H1 (cell line): ENCODE measurements at regions not wholly inside any gene's neighbourhood (a gene's known extent, or its start where the extent isn't known, plus 50 kb on each side); places are given as distances from the start of the nearest gene placed in this dataset.

Experiments
- CTCF ChIA-PET: fragments of 300-600 bp; sonication (Branson Sonifier 250); formaldehyde crosslinking; loops from one replicate; lab custom pipeline; 2021; ENCODE audit not compliant: partially characterized antibody; lab: Charles Lee
- POLR2A ChIA-PET: fragments of 300-600 bp; sonication (Branson Sonifier 250); formaldehyde crosslinking; loops from one replicate; lab custom pipeline; 2021; ENCODE audit warnings: inconsistent platforms; ENCODE audit not compliant: partially characterized antibody; lab: Charles Lee
- DNase-seq, 2 experiments: peaks; one replicate each; pipeline versions ENCODE4 v3.0.0 to v3.0.0-alpha.2; 2010 to 2022; ENCODE audit warnings: low spot score in 2 of 2, low read depth in 1 of 2, mixed read lengths in 1 of 2
- FAIRE-seq: peaks from 2 replicates; lab custom pipeline; 2011; peaks lifted over from hg19 to GRCh38; lab: Jason Lieb, UNC
- H2AFZ ChIP-seq: 2 replicates; pipeline ENCODE4 v1.8.1; 2012; ENCODE audit warnings: low read length, inconsistent platforms
- H2AK5ac ChIP-seq: 2 replicates; pipeline ENCODE4 v1.6.1; 2013; ENCODE audit warnings: low read depth, low read length
- H2BK120ac ChIP-seq: replicated peaks from 2 replicates; pipeline ENCODE3; 2013; ENCODE audit warnings: low read depth, low read length, inconsistent platforms
- H2BK12ac ChIP-seq: 2 replicates; pipeline ENCODE4 v1.6.1; 2013; ENCODE audit warnings: low read depth, low read length
- H2BK15ac ChIP-seq: 2 replicates; pipeline ENCODE4 v1.6.1; 2013; ENCODE audit warnings: low read length
- H2BK20ac ChIP-seq: 2 replicates; pipeline ENCODE4 v1.6.1; 2013; ENCODE audit warnings: low read length
- H2BK5ac ChIP-seq: 2 replicates; pipeline ENCODE4 v1.6.1; 2013; ENCODE audit warnings: low read depth, low read length
- H3K14ac ChIP-seq: 2 replicates; pipeline ENCODE4 v1.6.1; 2013; ENCODE audit warnings: inconsistent platforms; ENCODE audit not compliant: insufficient read length
- H3K18ac ChIP-seq: 2 replicates; pipeline ENCODE4 v1.6.1; 2013; ENCODE audit warnings: low read length; ENCODE audit errors: extremely low read depth
- H3K23ac ChIP-seq: 2 replicates; pipeline ENCODE4 v1.6.1; 2013; ENCODE audit warnings: inconsistent platforms; ENCODE audit not compliant: insufficient read length
- H3K23me2 ChIP-seq: 2 replicates; pipeline ENCODE4 v1.6.1; 2013; ENCODE audit warnings: low read depth, low read length
- H3K27ac ChIP-seq: 2 replicates; pipeline ENCODE4 v1.6.1; 2011; ENCODE audit warnings: low read depth, low read length, inconsistent platforms
- H3K27me3 ChIP-seq, 4 experiments: replicated peaks in 1 of 4; 1 replicate in 1 of 4; 2 replicates in 3 of 4; pipeline versions ENCODE4 v1.6.1 to v1.8.1; 2011 to 2013; ENCODE audit warnings: low read length in 3 of 4, mild to moderate bottlenecking in 3 of 4, inconsistent platforms in 2 of 4, mixed read lengths in 2 of 4, moderate library complexity in 1 of 4; ENCODE audit not compliant: control insufficient read depth in 3 of 4, insufficient read depth in 3 of 4; ENCODE audit errors: extremely low read depth in 1 of 4
- H3K36me3 ChIP-seq, 4 experiments: 2 replicates each; pipeline versions ENCODE4 v1.6.1 to v1.8.1; 2011 to 2013; ENCODE audit warnings: mild to moderate bottlenecking in 4 of 4, low read length in 3 of 4, moderate library complexity in 2 of 4, control low read depth in 1 of 4, inconsistent platforms in 1 of 4; ENCODE audit not compliant: insufficient read depth in 4 of 4, control insufficient read depth in 2 of 4
- H3K4ac ChIP-seq: replicated peaks from 2 replicates; pipeline ENCODE3; 2013; ENCODE audit warnings: low read length, low read depth, mixed read lengths, inconsistent platforms; ENCODE audit not compliant: insufficient read length
- H3K4me1 ChIP-seq, 4 experiments: replicated peaks in 1 of 4; 1 replicate in 1 of 4; 2 replicates in 3 of 4; pipeline versions ENCODE4 v1.6.1 to v1.8.1; 2011 to 2013; ENCODE audit warnings: low read length in 3 of 4, inconsistent platforms in 2 of 4, mixed read lengths in 1 of 4; ENCODE audit not compliant: insufficient read depth in 4 of 4, control insufficient read depth in 3 of 4
- H3K4me2 ChIP-seq, 2 experiments: 2 replicates each; pipeline versions ENCODE4 v1.6.1 to v1.8.1; 2011 to 2013; ENCODE audit warnings: low read depth in 2 of 2, low read length in 2 of 2, control low read depth in 1 of 2, inconsistent platforms in 1 of 2, mild to moderate bottlenecking in 1 of 2; ENCODE audit not compliant: insufficient read depth in 1 of 2
- H3K4me3 ChIP-seq, 4 experiments: fragments of 200-600, 300-600 bp in 1 of 4; sonication (generic), shearing (Covaris generic), sonication (Bioruptor Twin) in 1 of 4; 2 replicates each; pipeline versions ENCODE4 v1.5.1 to v1.8.1; 2011 to 2016; ENCODE audit warnings: low read length in 4 of 4, low read depth in 3 of 4, control low read depth in 2 of 4, inconsistent platforms in 2 of 4, mild to moderate bottlenecking in 2 of 4, mixed read lengths in 1 of 4, moderate library complexity in 1 of 4; ENCODE audit not compliant: insufficient read depth in 2 of 4; ENCODE audit errors: extremely low read depth in 1 of 4
- H3K56ac ChIP-seq: replicated peaks from 2 replicates; pipeline ENCODE3; 2013; ENCODE audit warnings: low read depth, mild to moderate bottlenecking, mixed read lengths, low read length, inconsistent platforms; ENCODE audit not compliant: insufficient read length
- H3K79me1 ChIP-seq: 2 replicates; pipeline ENCODE4 v1.6.1; 2013; ENCODE audit warnings: low read depth, low read length, control low read depth
- H3K79me2 ChIP-seq, 2 experiments: 2 replicates each; pipeline versions ENCODE4 v1.6.1 to v1.8.1; 2012 to 2013; ENCODE audit warnings: low read length in 2 of 2, mild to moderate bottlenecking in 2 of 2, inconsistent platforms in 1 of 2; ENCODE audit not compliant: insufficient read depth in 2 of 2, control insufficient read depth in 1 of 2
- H3K9ac ChIP-seq, 4 experiments: replicated peaks in 1 of 4; 1 replicate in 1 of 4; 2 replicates in 3 of 4; pipeline versions ENCODE4 v1.6.1 to v1.8.1; 2011 to 2013; ENCODE audit warnings: low read depth in 3 of 4, low read length in 3 of 4, control low read depth in 2 of 4, mild to moderate bottlenecking in 2 of 4, moderate library complexity in 2 of 4, inconsistent platforms in 1 of 4; ENCODE audit errors: extremely low read depth in 1 of 4
- H3K9me3 ChIP-seq, 2 experiments: 2 replicates each; pipeline versions ENCODE4 v1.6.1 to v1.8.1; 2012 to 2013; ENCODE audit warnings: mild to moderate bottlenecking in 2 of 2, moderate library complexity in 2 of 2, control low read depth in 1 of 2, inconsistent platforms in 1 of 2, low read depth in 1 of 2, low read length in 1 of 2, mixed read lengths in 1 of 2; ENCODE audit not compliant: insufficient read depth in 2 of 2
- H4K20me1 ChIP-seq, 2 experiments: replicated peaks in 1 of 2; 2 replicates each; pipeline versions ENCODE3 to v1.8.1; 2011 to 2013; ENCODE audit warnings: inconsistent platforms in 2 of 2, low read length in 2 of 2, mild to moderate bottlenecking in 1 of 2; ENCODE audit not compliant: insufficient read depth in 2 of 2, control insufficient read depth in 1 of 2
- H4K5ac ChIP-seq: 2 replicates; pipeline ENCODE4 v1.6.1; 2013; ENCODE audit warnings: low read length, low read depth, mixed read lengths, inconsistent platforms; ENCODE audit not compliant: insufficient read length
- H4K8ac ChIP-seq: 2 replicates; pipeline ENCODE4 v1.8.0; 2013; ENCODE audit warnings: mild to moderate bottlenecking, moderate library complexity, low read length, inconsistent platforms; ENCODE audit not compliant: insufficient read depth; ENCODE audit errors: extremely low read depth
- H4K91ac ChIP-seq: replicated peaks from 2 replicates; pipeline ENCODE3; 2013; ENCODE audit warnings: low read length, mixed read lengths, inconsistent platforms; ENCODE audit not compliant: insufficient read length
- BCL11A ChIP-seq, 2 experiments: IDR thresholded peaks; one replicate each; pipeline ENCODE4 v1.6.1; 2011; ENCODE audit warnings: low read depth in 2 of 2, low read length in 2 of 2, mild to moderate bottlenecking in 2 of 2
- CBX5 ChIP-seq: fragments of 300-800, 300-1000 bp; sonication (generic); IDR thresholded peaks from 2 replicates; pipeline ENCODE4 v1.7.1; 2016; ENCODE audit warnings: antibody characterized with exemption, low read length, low read depth
- CHD1 ChIP-seq: IDR thresholded peaks from 2 replicates; pipeline ENCODE4 v1.6.1; 2012; ENCODE audit warnings: low read depth, low read length, improper control_type of control experiment
- CHD2 ChIP-seq: IDR thresholded peaks from 2 replicates; pipeline ENCODE4 v1.6.1; 2012; ENCODE audit warnings: low read length, improper control_type of control experiment
- GTF2F1 ChIP-seq: IDR thresholded peaks from 2 replicates; pipeline ENCODE4 v1.6.1; 2012; ENCODE audit warnings: low read depth, low read length, improper control_type of control experiment, borderline replicate concordance
- HDAC6 ChIP-seq: IDR thresholded peaks from one replicate; pipeline ENCODE4 v1.7.1; 2012; ENCODE audit warnings: low read depth, mild to moderate bottlenecking, inconsistent platforms, low read length, moderate library complexity
- KDM4A ChIP-seq: IDR thresholded peaks from one replicate; pipeline ENCODE4 v1.7.1; 2012; ENCODE audit warnings: low read depth, mild to moderate bottlenecking, moderate library complexity, low read length, inconsistent platforms; ENCODE audit not compliant: severe bottlenecking
- RFX5 ChIP-seq: IDR thresholded peaks from 2 replicates; pipeline ENCODE4 v1.6.1; 2011; ENCODE audit warnings: low read depth, low read length, improper control_type of control experiment, borderline replicate concordance
- SIX5 ChIP-seq: IDR thresholded peaks from 2 replicates; pipeline ENCODE4 v1.6.1; 2011; ENCODE audit warnings: mild to moderate bottlenecking, low read depth, low read length
- SP4 ChIP-seq: IDR thresholded peaks from 2 replicates; pipeline ENCODE4 v1.6.1; 2012; ENCODE audit warnings: low read length, inconsistent platforms
- SRF ChIP-seq: IDR thresholded peaks from 2 replicates; pipeline ENCODE4 v1.6.1; 2011; ENCODE audit warnings: mild to moderate bottlenecking, low read depth, low read length, moderate library complexity
- TAF7 ChIP-seq: optimal IDR thresholded peaks from 2 replicates; pipeline ENCODE3; 2011; ENCODE audit warnings: low read depth, mild to moderate bottlenecking, inconsistent platforms, low read length, moderate library complexity, borderline replicate concordance
- TBP ChIP-seq: IDR thresholded peaks from 2 replicates; pipeline ENCODE4 v1.6.1; 2011; ENCODE audit warnings: low read depth, low read length, improper control_type of control experiment
- YY1 ChIP-seq: IDR thresholded peaks from 2 replicates; pipeline ENCODE4 v1.6.1; 2011; ENCODE audit warnings: low read depth, mild to moderate bottlenecking, low read length
- WGBS, 2 experiments: shearing (Covaris generic) in 1 of 2; methylation state at CpG; one replicate each; pipeline versions ENCODE4 v1.1.6 to v1.1.7; 2013 to 2015; ENCODE audit warnings: low lambda C conversion rate in 2 of 2, mixed read lengths in 2 of 2, inconsistent platforms in 1 of 2, low coverage in 1 of 2, missing lambda C conversion rate in 1 of 2; ENCODE audit not compliant: insufficient replicate concordance in 2 of 2, insufficient coverage in 1 of 2, insufficient read length in 1 of 2; ENCODE audit errors: extremely low coverage in 1 of 2, missing lambda C conversion rate in 1 of 2; 5-methylcytosine and 5-hydroxymethylcytosine counted together

DNA sequence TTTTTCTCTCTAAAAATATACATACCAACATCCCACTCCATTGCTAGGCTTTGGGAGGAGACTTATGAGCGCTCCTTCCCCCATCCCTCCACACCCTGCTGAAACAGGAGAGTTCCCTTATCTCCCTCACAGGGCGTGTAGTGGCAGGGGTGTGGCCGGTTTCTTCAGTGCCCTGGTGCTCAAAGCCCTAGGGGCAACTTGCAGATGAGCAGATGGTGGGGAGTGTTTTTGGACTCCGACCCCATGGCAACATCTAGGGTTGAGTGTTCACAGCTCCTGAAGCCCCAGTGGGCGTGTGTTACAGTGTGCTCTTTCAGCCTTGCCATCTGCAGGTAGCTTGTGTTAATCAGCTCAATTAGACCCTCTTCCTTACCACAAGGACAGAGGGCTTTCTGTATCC, 409.5 kb downstream of the MAT2B start:
- Histone ChIP-seq H2BK12ac (no peak overlapping the region), H2AK5ac (no peak overlapping the region), H3K14ac (no peak overlapping the region), H3K4me2 (no peak overlapping the region; a peak in 1 of 4 replicates), H3K4ac (no peak overlapping the region), H4K5ac (no peak overlapping the region), H4K20me1 (no peaks in the 10 kb centered on the region), H3K56ac (no peak overlapping the region), H3K4me3 (no peak overlapping the region), H2AFZ (peak overlapping the region; percentile 55; the same call in 1 of the 2 replicates), H3K23ac (no peak overlapping the region), H2BK5ac (no peak overlapping the region), H3K23me2 (no peaks in the 10 kb centered on the region), H4K8ac (no peak overlapping the region), H4K91ac (no peak overlapping the region), H3K9ac (no peak overlapping the region), H2BK20ac (no peak overlapping the region), H2BK120ac (no peak overlapping the region), H3K9me3 (peaks cover 0 to 3% of the 10 kb centered on the region in 2 experiments; a peak in 2 of 4 replicates), H3K79me1 (no peaks in the 10 kb centered on the region), H3K4me1 (peaks cover 3 to 10% (median 6%) of the 10 kb centered on the region in 4 experiments; a peak in 6 of 7 replicates), H3K27ac (no peak overlapping the region), H3K36me3 (no peaks in the 10 kb centered on the region), H3K18ac (no peak overlapping the region), H3K27me3 (no peaks in the 10 kb centered on the region), H2BK15ac (no peak overlapping the region), H3K79me2 (no peaks in the 10 kb centered on the region)
- ChIA-PET POLR2A (no interaction called here), CTCF (interaction anchor here (0.9 to 1.0 kb wide), 3 partner anchors 9 to 39 kb away, joined by 3 read pairs; no protein-coding TSS in a partner anchor)
- DNase-seq (no peak), FAIRE-seq (no peak)
- 86% methylated on average over 5 of the region's 5 CpGs; no CpG with 5 or more reads in 1 of the 2 experiments for WGBS, 2 experiments
- TF ChIP-seq KDM4A (no peak), SIX5 (no peak), CHD2 (no peak), CHD1 (no peak), BCL11A (IDR thresholded peaks at IDR 0.05; ENCODE audit: low read depth in 2 of 2, low read length in 2 of 2) (no peak), TAF7 (no peak), SRF (no peak), RFX5 (no peak), CBX5 (no peak), TBP (no peak), GTF2F1 (no peak), SP4 (no peak), HDAC6 (no peak), YY1 (no peak)
